OCI-LY7 (cell line): ENCODE measurements at regions not wholly inside any gene's neighbourhood (a gene's known extent, or its start where the extent isn't known, plus 50 kb on each side); places are given as distances from the start of the nearest gene placed in this dataset.

Source experiments
- CTCF ChIP-seq: fragments of 200-600 bp; sonication (generic); conservative IDR thresholded peaks from 2 replicates; pipeline ENCODE4 v1.5.1; 2014; ENCODE audit warnings: mild to moderate bottlenecking, antibody characterized with exemption, low read length, moderate library complexity, mixed read lengths
- EZH2phosphoT487 ChIP-seq: fragments of 200-600 bp; sonication (generic); IDR thresholded peaks from 2 replicates; pipeline ENCODE4 v1.6.1; 2018; ENCODE audit warnings: low read depth, borderline replicate concordance, mild to moderate bottlenecking, mixed run types, antibody characterized with exemption, low read length, moderate library complexity, mixed read lengths

GRCh38 chr10:83144461-83144860, 994.8 kb upstream of the GHITM start:
- TF ChIP-seq CTCF (no peak), EZH2phosphoT487 (no peak)
